ENCODE measurements at regions not wholly inside any gene's neighbourhood (a gene's known extent, or its start where the extent isn't known, plus 50 kb on each side); places are given as distances from the start of the nearest gene placed in this dataset.

DNA sequence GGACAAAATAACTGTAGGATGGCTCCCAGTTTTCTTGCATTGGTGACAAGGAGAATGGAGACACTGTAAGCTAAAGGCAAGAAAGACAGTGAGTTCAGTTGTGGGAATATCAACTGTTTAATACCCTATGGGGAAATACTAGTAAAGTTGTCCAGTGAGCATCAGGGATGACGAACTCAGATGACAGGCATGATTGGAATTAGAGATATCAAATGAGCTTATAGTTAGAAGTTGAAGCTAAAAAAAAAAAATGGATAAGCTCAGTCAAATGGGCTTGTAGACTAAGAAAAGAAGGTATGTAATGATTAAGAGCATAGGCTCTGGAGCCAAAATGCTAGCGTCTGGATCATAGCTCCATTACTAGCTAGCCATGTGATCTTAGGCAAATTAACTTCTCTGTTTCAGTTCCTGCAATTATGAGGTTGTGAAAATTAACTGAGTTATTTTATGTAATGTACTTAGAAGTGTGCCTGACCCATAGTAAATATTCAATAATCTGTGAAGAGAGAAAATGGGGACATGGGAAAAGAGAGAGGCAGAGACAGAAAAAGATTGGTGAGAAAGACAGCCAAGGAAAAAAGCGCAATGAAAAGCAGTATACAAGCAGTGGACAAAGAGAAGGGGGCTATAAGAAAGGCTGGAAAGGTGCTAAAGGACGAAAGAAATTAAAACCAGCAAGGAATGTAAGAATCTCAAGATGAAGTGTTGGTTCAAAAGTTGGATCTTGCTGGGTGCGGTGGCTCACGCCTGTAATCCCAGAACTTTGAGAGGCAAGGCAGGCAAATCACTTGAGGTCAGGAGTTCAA lies 95.7 kb upstream of the SLC39A10 start:
- Mint-ChIP-seq H3K27me3 (ENCODE audit: low read depth) (no peaks in the 10 kb centered on the region), H3K4me1 (peaks cover 26% of the 10 kb centered on the region), H3K4me3 (no peak overlapping the region), H3K27ac (no peak overlapping the region), H3K9me3 (peaks cover 11% of the 10 kb centered on the region), H3K36me3 (no peaks in the 10 kb centered on the region)
- TF ChIP-seq CBFB (CRISPR knock-in tag; IDR thresholded peaks at IDR 0.05; ENCODE audit: low read depth), result no peak
- TF ChIP-seq ESRRA (CRISPR knock-in tag; IDR thresholded peaks at IDR 0.05; ENCODE audit: borderline replicate concordance), result no peak
- TF ChIP-seq, protein P1, sequence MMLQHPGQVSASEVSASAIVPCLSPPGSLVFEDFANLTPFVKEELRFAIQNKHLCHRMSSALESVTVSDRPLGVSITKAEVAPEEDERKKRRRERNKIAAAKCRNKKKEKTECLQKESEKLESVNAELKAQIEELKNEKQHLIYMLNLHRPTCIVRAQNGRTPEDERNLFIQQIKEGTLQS (CRISPR knock-in tag; conservative IDR thresholded peaks at IDR 0.05), result no peak
- no peak for TF ChIP-seq ELF4 (CRISPR knock-in tag; IDR thresholded peaks at IDR 0.05; ENCODE audit: low read depth)
- TF ChIP-seq, protein P2, sequence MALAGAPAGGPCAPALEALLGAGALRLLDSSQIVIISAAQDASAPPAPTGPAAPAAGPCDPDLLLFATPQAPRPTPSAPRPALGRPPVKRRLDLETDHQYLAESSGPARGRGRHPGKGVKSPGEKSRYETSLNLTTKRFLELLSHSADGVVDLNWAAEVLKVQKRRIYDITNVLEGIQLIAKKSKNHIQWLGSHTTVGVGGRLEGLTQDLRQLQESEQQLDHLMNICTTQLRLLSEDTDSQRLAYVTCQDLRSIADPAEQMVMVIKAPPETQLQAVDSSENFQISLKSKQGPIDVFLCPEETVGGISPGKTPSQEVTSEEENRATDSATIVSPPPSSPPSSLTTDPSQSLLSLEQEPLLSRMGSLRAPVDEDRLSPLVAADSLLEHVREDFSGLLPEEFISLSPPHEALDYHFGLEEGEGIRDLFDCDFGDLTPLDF (CRISPR knock-in tag; IDR thresholded peaks at IDR 0.05), result no peak
- no peak for TF ChIP-seq SMAD4 (CRISPR knock-in tag; IDR thresholded peaks at IDR 0.05)
- TF ChIP-seq, protein P3, sequence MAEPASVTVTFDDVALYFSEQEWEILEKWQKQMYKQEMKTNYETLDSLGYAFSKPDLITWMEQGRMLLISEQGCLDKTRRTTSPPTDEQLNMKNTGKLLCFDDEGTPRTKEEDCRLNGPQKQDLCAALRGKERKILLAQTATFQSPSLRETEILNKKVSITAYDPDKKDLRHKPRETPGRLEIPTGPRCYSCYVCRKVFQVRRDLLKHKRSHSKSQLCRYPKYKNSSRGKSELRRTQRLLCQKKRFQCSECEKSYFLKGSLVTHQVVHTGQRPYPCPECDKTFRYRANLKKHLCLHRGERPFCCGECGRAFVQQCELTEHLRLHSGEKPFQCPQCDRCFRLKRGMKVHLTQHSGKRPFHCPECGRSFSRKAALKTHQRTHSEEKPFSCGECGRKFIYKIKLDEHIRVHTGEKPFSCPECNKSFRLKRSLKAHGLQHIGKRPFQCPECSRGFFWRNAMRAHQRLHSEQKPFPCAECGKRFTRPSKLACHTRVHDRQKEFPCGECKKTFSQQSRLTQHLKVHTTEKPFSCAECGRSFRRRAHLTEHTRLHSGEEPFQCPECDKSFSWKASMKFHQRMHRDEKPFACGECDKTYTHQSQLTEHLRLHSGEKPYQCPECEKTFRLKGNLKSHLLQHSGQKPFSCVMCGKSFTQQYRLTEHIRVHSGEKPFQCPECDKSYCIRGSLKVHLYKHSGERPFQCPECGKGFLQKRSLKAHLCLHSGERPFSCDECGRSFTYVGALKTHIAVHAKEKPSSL (CRISPR knock-in tag; conservative IDR thresholded peaks at IDR 0.05), result no peak
- TF ChIP-seq, protein P4, sequence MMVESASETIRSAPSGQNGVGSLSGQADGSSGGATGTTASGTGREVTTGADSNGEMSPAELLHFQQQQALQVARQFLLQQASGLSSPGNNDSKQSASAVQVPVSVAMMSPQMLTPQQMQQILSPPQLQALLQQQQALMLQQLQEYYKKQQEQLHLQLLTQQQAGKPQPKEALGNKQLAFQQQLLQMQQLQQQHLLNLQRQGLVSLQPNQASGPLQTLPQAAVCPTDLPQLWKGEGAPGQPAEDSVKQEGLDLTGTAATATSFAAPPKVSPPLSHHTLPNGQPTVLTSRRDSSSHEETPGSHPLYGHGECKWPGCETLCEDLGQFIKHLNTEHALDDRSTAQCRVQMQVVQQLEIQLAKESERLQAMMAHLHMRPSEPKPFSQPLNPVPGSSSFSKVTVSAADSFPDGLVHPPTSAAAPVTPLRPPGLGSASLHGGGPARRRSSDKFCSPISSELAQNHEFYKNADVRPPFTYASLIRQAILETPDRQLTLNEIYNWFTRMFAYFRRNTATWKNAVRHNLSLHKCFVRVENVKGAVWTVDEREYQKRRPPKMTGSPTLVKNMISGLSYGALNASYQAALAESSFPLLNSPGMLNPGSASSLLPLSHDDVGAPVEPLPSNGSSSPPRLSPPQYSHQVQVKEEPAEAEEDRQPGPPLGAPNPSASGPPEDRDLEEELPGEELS (CRISPR knock-in tag; IDR thresholded peaks at IDR 0.05), result no peak
- no peak for TF ChIP-seq FOXK1 (CRISPR knock-in tag; IDR thresholded peaks at IDR 0.05)
- TF ChIP-seq, protein P5, sequence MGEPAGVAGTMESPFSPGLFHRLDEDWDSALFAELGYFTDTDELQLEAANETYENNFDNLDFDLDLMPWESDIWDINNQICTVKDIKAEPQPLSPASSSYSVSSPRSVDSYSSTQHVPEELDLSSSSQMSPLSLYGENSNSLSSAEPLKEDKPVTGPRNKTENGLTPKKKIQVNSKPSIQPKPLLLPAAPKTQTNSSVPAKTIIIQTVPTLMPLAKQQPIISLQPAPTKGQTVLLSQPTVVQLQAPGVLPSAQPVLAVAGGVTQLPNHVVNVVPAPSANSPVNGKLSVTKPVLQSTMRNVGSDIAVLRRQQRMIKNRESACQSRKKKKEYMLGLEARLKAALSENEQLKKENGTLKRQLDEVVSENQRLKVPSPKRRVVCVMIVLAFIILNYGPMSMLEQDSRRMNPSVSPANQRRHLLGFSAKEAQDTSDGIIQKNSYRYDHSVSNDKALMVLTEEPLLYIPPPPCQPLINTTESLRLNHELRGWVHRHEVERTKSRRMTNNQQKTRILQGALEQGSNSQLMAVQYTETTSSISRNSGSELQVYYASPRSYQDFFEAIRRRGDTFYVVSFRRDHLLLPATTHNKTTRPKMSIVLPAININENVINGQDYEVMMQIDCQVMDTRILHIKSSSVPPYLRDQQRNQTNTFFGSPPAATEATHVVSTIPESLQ (CRISPR knock-in tag; IDR thresholded peaks at IDR 0.05), result no peak
- no peak for TF ChIP-seq TEAD4 (CRISPR knock-in tag; IDR thresholded peaks at IDR 0.05)
- no peak for TF ChIP-seq STAT6 (CRISPR knock-in tag; conservative IDR thresholded peaks at IDR 0.05; ENCODE audit: low read depth)
- TF ChIP-seq, protein P6, sequence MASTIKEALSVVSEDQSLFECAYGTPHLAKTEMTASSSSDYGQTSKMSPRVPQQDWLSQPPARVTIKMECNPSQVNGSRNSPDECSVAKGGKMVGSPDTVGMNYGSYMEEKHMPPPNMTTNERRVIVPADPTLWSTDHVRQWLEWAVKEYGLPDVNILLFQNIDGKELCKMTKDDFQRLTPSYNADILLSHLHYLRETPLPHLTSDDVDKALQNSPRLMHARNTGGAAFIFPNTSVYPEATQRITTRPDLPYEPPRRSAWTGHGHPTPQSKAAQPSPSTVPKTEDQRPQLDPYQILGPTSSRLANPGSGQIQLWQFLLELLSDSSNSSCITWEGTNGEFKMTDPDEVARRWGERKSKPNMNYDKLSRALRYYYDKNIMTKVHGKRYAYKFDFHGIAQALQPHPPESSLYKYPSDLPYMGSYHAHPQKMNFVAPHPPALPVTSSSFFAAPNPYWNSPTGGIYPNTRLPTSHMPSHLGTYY (CRISPR knock-in tag; IDR thresholded peaks at IDR 0.05), result no peak
- no peak for TF ChIP-seq CREM (CRISPR knock-in tag; IDR thresholded peaks at IDR 0.05)
- no peak for TF ChIP-seq ZMAT4 (CRISPR knock-in tag; IDR thresholded peaks at IDR 0.05)
- TF ChIP-seq ZNF317 (CRISPR knock-in tag; IDR thresholded peaks at IDR 0.05; ENCODE audit: borderline replicate concordance, low read depth), result no peak
- no peak for TF ChIP-seq HMGA2 (CRISPR knock-in tag; IDR thresholded peaks at IDR 0.05)
- ATAC-seq (no peak), DNase-seq (ENCODE audit: low spot score) (no peak)
- POLR2A ChIA-PET, result interaction anchor here (0.7 kb wide), 1 partner anchor 58 kb away, joined by 12 read pairs; no protein-coding TSS in a partner anchor
- CTCF ChIA-PET, result no interaction called here

Data from WTC11 (cell line).